HG03457 (cell line): ENCODE measurements at regions not wholly inside any gene's neighbourhood (a gene's known extent, or its start where the extent isn't known, plus 50 kb on each side); places are given as distances from the start of the nearest gene placed in this dataset.

Experiments used
- ATAC-seq: cut with Tn5 transposase; IDR thresholded peaks from one replicate; pipeline ENCODE4 v1.9.1; 2021; ENCODE audit warnings: moderate number of reproducible peaks; ENCODE audit not compliant: unreplicated experiment

- ATAC-seq: no peak
These were observed 222.6 kb downstream of the TEX36 start for GRCh38 chr10:125460326-125460725.

GRCh38 chr10:125457406-125457805 is 225.6 kb downstream of the TEX36 start:
- ATAC-seq: no peak

DNA sequence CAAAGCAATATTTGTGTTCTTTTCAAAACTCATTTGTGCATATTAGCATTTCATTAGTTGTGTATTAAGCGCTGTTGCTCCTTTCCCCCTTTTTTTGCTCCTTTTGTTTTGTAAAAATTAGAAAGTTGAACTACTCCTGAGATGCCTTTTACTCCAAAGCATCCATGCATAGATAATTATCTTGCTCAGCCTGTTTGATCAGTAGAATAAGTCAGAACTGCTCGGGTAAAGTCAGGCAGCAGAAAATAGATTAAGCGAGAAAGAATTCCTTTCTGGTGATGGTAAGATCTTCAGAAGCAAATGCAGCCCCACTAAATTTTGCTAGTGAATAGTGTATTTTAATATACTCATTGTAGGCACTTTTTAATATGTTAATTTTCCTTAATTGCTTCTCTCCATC is 227.1 kb downstream of the TEX36 start:
- ATAC-seq: no peak

- ATAC-seq: no peak
These were observed 227.5 kb downstream of the TEX36 start for GRCh38 chr10:125455431-125455830.

GRCh38 chr10:125451319-125451718 is 231.6 kb downstream of the TEX36 start:
- ATAC-seq: no peak

- no peak for ATAC-seq
These were observed 232.7 kb downstream of the TEX36 start for GRCh38 chr10:125450218-125450617.

DNA sequence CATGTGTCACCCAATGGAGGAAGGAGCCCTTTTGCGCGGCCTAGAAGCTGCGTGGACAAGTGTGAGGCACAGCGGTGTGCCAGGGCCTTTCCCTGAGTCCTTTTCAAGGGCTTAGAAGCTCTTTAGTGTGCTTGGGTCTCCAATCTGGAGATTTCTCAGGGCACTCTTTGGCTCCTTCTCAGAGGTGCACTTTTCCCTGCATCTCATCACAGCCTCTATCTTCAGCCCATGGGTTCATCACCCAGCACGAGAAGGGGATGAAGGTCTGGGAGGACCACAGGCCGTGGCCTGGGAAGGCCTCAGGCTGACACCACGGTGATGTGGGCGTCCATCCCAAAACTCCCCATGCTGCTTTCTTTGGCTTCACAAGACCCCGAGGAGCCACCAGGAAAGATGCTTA is 233.4 kb downstream of the TEX36 start:
- no peak for ATAC-seq

GRCh38 chr10:125448596-125448995 is 234.4 kb downstream of the TEX36 start:
- ATAC-seq: no peak

GRCh38 chr10:125444790-125445189 is 238.2 kb downstream of the TEX36 start:
- no peak for ATAC-seq

GRCh38 chr10:125442856-125443540 is 240.0 kb downstream of the TEX36 start:
- no peak for ATAC-seq

DNA sequence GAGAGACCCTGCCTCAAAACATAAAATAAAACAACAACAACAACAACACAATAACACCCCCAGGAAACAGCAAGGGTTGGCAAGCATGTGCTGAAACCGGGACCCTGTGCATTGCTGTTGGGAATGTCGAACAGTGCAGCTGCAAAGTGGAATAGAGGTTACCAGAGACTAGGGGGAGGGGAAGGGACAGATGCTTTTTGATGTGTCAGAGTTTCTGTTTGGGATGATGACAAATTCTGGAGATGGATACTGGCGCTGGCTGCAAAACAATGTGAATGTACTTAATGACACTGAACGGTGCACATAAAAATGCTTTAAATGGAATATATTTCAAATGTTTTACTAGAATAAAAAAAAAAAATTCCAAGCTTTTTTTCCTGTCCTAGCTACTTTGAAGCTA is 241.8 kb downstream of the TEX36 start:
- ATAC-seq: no peak

DNA sequence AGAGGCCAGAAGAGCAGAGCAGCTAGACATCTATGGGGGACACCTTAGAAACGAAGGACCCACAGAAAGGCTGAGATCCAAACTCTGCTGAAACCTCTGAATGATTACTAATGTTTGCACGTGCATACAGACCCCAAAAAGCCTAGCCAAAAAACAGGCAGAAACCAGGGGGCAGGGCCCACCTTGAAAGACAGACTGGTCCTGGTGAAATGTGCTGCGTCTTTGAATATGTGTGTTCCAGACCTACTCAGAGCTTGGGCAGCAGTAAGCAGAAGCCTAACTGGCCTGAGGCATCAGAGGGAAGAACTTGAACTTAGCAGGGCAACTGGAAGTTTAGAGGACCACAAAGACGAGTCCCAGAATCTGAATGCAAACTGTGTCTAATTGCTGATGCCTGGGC is 251.8 kb downstream of the TEX36 start:
- ATAC-seq: no peak

GRCh38 chr10:125428054-125428453 is 254.9 kb downstream of the TEX36 start:
- ATAC-seq: no peak

- no peak for ATAC-seq
These were observed 258.6 kb downstream of the TEX36 start for GRCh38 chr10:125424191-125424847.

GRCh38 chr10:125423569-125423968 is 259.4 kb downstream of the TEX36 start:
- no peak for ATAC-seq

- no peak for ATAC-seq
These were observed 259.5 kb upstream of the CTBP2 start for GRCh38 chr10:125419831-125420230.

GRCh38 chr10:125419146-125419545 is 258.8 kb upstream of the CTBP2 start:
- ATAC-seq: no peak

DNA sequence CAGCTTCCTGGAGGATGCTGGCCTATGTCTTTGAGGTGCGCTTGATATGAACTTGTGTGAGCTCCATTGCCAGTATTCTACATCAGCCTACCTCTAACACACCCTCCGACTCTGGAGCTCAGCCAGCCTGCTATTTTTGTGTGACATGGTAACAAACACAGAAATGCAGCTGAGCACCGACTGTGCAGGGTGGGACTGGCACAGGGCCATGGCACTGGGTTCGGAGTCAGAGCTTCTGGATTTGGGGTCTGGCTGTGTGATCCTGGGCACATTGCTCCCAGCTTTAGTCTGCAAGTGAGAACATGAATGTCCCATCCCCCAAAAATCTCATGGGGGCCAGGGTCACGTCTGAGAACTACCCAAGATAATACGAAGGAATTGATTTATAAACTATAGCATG is 257.2 kb upstream of the CTBP2 start:
- ATAC-seq: no peak

DNA sequence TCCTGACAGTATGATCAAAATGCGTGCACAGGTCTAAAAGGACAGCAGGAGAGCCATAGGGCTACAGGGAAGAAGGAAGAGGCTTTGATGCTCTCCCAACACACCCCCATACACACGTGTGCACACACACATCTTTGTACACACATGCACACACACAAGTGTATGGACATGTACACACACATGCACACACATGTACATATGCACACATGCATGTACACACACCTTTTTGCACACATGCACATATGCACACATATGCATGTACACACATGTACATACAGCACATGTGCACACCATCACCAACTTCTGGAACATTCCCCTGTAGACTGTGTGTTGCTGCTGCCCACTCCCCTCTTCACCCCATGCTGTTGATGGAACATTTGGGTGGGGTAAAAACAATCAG is 255.6 kb upstream of the CTBP2 start:
- no peak for ATAC-seq

- no peak for ATAC-seq
These were observed 254.8 kb upstream of the CTBP2 start for GRCh38 chr10:125415006-125415633.

- no peak for ATAC-seq
These were observed 251.4 kb upstream of the CTBP2 start for GRCh38 chr10:125411724-125412123.

- no peak for ATAC-seq
These were observed 249.4 kb upstream of the CTBP2 start for GRCh38 chr10:125409756-125410155.
